ENCODE measurements at regions not wholly inside any gene's neighbourhood (a gene's known extent, or its start where the extent isn't known, plus 50 kb on each side); places are given as distances from the start of the nearest gene placed in this dataset.

- no peak for TF ChIP-seq CTCF (IDR thresholded peaks at IDR 0.05; ENCODE audit: low read depth, low read length)
- no peak for DNase-seq (ENCODE audit: extremely low read depth, low read depth)
Observed at GRCh38 chr12:4202918-4203317, 70.6 kb upstream of the CCND2 start.

- no peak for DNase-seq (ENCODE audit: extremely low read depth, low read depth)
- TF ChIP-seq CTCF (IDR thresholded peaks at IDR 0.05; ENCODE audit: low read depth, low read length) = no peak
Observed at GRCh38 chr12:4202487-4202886, 71.1 kb upstream of the CCND2 start.

GRCh38 chr12:4201333-4202100 lies 72.0 kb upstream of the CCND2 start:
- no peak for TF ChIP-seq CTCF (IDR thresholded peaks at IDR 0.05; ENCODE audit: low read depth, low read length)
- DNase-seq (ENCODE audit: extremely low read depth, low read depth) = no peak

- TF ChIP-seq CTCF (IDR thresholded peaks at IDR 0.05; ENCODE audit: low read depth, low read length) = no peak
- no peak for DNase-seq (ENCODE audit: extremely low read depth, low read depth)
Observed at GRCh38 chr12:4197922-4198763, 75.4 kb upstream of the CCND2 start.

- no peak for DNase-seq (ENCODE audit: extremely low read depth, low read depth)
- no peak for TF ChIP-seq CTCF (IDR thresholded peaks at IDR 0.05; ENCODE audit: low read depth, low read length)
Observed at GRCh38 chr12:4196805-4197420, 76.6 kb upstream of the CCND2 start.

GRCh38 chr12:4194668-4195067 lies 78.9 kb upstream of the CCND2 start:
- no peak for DNase-seq (ENCODE audit: extremely low read depth, low read depth)

More at GRCh38 chr12:4194668-4195067, 78.9 kb upstream of the CCND2 start:
- TF ChIP-seq CTCF (IDR thresholded peaks at IDR 0.05; ENCODE audit: low read depth, low read length) = no peak

Data from AG09319 (cell line).